ENCODE measurements at regions not wholly inside any gene's neighbourhood (a gene's known extent, or its start where the extent isn't known, plus 50 kb on each side); places are given as distances from the start of the nearest gene placed in this dataset.

DNA sequence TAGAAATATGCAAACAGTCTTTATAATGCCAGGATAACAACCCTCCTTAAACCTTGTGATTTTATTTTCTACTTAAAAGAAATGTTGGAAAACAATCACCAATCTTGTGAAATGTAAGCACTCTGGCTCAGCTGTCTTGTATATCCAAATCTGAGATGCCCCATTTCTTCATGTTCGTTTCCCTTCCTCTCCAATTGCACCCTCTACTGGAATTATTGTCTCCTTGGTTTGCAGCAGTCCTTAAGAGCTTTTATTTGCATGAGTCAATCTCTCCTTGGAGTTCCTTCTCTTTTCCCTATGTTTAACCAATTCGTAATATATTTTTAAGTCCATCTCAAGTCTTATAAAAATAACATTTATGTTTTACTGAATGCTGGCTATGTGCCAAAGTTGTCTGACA is 362.0 kb upstream of the CDH10 start:
- no peak for TF ChIP-seq POLR2A (IDR thresholded peaks at IDR 0.05)
- TF ChIP-seq, protein P1, sequence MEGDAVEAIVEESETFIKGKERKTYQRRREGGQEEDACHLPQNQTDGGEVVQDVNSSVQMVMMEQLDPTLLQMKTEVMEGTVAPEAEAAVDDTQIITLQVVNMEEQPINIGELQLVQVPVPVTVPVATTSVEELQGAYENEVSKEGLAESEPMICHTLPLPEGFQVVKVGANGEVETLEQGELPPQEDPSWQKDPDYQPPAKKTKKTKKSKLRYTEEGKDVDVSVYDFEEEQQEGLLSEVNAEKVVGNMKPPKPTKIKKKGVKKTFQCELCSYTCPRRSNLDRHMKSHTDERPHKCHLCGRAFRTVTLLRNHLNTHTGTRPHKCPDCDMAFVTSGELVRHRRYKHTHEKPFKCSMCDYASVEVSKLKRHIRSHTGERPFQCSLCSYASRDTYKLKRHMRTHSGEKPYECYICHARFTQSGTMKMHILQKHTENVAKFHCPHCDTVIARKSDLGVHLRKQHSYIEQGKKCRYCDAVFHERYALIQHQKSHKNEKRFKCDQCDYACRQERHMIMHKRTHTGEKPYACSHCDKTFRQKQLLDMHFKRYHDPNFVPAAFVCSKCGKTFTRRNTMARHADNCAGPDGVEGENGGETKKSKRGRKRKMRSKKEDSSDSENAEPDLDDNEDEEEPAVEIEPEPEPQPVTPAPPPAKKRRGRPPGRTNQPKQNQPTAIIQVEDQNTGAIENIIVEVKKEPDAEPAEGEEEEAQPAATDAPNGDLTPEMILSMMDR (IDR thresholded peaks at IDR 0.05), result no peak

Data from lower leg skin (tissue), 3 donors.